ENCODE measurements at regions not wholly inside any gene's neighbourhood (a gene's known extent, or its start where the extent isn't known, plus 50 kb on each side); places are given as distances from the start of the nearest gene placed in this dataset.
"Not testable (repeated sequence)": the region's sequence is repeated elsewhere in the genome, so short reads cannot be mapped to it uniquely, and the experiment has no call there.

DNA sequence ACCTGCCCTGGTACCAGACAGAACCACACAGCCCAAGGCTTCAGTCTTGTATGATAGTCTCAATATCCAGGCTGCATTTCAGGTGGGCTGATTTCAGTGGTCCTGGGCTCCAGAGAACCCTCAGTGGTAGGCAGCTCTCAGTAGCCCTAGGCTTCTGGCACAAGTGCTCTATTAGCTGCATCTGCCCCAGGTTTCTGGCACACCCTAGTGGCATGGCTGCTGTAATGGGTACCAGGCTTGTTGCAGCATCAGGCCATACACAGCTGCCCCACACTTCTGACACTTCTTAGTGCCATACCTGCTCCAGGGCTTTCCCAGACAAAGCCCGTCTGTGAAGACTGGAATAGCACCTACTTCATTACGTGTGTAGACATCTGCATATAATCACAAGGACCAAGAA is 1062.2 kb upstream of the EPHA6 start:
- DNase-seq (ENCODE audit: low spot score), result no peak

DNA sequence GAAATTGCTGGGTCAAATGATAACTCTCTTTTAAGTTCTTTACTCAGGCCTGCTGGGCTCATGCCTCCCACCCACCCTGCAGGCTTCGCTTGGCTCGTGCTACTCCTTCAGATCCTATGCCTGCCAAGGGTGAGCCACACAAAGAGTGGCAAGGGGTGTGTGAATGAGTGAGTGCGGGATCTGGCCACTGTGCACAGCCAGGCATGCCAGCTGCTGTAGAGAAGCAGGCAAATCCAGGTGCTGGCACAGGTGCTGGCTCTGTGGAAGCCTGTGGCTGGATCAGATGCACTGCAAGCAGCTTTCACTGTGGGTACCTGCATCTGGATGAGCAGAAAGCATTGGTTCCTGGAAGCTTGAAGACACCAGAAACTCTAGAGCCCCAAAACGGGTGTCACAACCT is 1055.7 kb upstream of the EPHA6 start:
- DNase-seq (ENCODE audit: low spot score), result no peak

DNA sequence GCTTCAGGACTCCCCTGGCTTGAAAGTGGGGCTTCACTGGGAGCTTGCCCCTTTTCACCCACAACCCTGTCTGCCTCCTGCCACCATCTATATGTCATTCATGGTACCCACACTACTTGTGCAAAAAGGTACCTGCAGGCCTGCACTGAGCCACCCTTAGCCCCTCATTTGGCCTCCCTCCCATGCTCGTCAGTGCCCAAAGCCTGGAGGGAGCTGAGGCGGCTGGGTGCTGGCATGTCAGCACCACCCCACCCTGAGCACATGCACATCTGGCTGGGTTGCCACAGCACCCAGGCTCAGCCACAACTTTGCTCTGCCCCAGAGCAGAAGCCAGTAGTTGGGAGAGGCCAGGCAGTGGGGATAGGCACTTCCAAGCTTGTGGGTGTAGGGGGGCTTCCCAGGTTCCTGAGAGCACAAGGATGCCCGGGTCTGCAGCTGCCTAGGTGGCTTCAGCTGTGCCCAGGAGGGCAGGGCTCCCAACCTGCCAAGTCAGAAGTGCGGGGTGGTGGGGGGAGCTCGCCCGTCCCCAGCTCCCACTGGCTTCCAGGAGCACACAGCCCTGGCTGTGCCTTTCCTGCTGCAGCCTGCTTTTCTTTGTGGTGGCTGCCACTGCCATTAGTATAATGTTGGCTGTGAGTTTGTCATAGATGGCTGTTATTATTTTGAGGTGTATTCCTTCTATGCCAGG is 1054.6 kb upstream of the EPHA6 start:
- no peak for DNase-seq (ENCODE audit: low spot score)

DNA sequence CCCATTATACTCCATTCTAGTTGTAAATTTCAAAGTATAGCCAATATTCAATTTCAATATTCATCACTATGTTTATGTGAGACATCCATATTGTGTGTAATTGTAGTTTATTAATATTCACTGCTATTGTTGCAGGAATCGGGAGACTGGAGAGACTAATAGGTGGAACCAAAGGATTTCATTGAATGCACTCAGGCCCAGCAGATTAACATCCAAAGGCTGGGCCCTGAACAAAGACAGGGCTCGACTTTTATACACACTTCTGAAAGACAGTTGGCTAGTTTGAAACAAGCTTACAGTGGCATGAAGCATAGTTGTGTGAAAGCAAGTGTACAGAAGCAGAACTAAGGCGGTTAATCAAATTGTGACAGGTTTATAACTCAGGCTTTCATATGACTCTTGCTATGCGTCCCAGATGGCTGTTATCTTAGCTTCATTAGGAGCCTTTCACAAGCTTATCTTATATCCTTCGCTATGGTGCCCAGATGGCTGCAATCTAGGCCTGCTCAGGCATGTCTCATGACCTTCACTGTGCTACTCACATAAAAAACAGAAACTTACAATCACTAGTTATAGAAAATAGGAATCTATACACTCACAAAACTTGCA is 1038.8 kb upstream of the EPHA6 start:
- DNase-seq (ENCODE audit: low spot score), result no peak

DNA sequence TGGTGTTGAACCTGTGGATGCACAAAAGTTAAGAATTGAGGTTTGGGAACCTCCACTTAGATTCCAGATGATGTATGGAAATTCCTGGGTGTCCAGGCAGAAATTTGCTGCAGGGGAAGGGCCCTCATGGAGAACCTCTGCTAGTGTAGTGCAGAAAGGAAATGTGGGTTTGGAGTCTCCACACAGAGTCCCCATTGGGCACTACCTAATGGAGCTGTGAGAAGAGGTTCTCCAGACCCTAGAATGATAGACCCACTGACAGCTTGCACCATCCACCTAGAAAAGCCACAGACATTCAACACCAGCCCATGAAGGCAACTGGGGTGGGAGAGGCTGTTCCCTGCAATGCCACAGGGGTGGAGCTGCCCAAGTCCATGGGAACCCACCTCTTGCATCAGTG is 1032.8 kb upstream of the EPHA6 start:
- DNase-seq (ENCODE audit: low spot score), result no peak

DNA sequence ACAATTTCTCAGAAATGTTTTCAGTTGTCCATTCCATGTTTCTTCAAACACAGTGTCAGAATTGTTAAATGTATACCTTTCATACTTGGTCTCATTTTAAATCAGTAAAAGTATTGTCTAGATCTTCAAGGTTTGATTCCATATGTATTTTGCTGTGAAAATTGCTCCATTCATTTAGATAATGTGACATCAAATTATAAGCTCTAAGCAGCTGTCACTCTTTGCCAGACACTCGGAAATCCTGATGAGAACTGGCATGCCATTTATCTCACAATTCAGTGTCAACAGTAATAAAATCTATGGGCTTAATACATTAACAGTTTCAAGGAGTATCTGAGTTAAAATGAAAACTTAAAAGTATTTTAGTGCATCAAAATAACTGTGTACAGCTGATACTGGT is 1025.3 kb upstream of the EPHA6 start:
- DNase-seq (ENCODE audit: low spot score), result no peak

DNA sequence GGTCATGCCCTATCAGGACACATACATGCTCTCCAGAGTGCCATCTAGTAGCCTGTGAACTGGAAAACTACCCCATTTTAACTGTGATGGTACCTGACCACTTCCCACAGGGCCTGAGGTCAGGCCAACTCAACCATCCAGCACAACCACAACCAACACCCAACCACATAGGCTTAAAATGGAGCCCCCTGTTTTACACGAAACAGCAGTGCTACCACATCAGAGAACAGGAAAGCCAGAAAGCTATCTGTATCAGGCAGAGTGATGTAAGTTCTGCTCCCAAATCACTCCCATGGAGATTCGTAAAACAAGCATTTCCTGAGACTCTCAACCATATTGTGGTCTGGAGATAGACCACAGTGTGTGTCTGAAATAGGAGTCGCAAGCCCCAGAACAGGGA is 1017.3 kb upstream of the EPHA6 start:
- DNase-seq (ENCODE audit: low spot score), result no peak

DNA sequence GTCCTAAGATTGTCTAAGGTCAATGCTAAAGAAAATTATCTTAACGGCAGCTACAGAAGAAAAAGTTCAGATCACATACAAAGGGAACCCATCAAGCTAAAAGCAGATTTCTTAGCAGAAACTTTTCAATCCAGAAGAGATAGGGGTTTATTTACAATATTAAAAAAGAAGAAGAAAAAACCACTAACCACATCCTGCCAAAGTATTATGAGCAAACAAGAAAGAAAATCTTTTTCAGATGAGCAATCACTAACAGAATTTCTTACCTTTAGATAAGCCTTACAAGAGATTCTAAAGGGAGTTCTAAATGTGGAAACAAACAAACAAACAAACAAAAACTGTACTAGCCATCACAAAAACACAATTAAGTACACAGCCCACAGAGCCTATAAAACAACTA is 1015.8 kb upstream of the EPHA6 start:
- no peak for DNase-seq (ENCODE audit: low spot score)

DNA sequence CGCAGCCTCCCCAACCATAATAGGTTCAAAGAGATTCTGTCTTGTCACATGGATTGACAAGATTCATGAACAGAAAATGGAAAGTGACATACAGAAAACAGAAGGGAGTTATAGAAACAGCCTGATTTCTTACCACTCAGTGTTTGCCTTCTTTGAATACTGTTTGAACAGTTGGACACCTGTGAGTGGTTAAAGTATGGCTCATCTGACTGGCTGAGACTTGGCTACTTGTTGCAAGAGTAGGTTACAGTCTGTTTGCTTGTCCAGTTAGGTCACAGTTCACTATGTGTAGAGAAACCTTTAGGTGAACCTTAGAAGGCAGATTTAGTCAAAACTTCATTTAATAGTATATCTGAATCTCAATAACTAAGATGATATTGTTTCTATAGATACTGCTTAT is 1003.9 kb upstream of the EPHA6 start:
- DNase-seq (ENCODE audit: low spot score), result no peak

DNA sequence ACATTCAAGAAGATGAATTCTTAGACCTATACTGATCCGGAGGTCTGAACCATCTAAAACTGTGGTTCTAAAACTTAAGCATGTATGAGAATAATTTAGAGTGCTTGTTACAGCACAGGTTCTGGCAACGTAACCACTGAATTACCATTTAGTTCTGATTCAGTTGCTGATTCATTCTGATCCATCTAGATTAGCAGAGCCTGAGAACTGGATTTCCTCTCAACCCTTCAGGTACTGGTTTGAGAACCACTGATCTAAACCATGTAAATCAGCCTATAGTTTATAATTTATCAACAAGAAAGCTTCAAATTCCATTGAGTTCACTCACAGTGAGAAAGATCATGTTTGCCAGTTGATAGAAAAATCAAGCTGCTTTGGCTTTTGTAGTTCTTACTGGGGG is 1001.1 kb upstream of the EPHA6 start:
- no peak for DNase-seq (ENCODE audit: low spot score)

DNA sequence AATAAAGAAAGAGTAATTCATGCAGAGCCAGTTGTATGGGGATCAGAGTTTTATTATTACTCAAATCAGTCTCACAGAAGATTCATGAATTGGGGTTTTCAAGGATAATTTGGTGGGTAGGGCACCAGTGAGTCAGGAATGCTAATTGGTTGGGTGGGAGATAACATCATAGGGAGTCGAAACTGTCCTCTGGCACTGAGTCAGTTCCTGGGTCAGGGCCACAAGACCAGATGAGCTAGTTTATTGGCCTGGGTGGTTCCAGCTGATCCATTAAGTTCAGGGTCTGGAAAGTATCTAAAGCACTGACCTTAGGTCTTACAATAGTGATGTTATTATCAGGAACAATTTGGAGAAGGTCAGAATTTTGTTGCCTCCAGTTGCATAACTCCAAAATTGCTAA is 998.6 kb upstream of the EPHA6 start:
- DNase-seq (ENCODE audit: low spot score), result no peak

DNA sequence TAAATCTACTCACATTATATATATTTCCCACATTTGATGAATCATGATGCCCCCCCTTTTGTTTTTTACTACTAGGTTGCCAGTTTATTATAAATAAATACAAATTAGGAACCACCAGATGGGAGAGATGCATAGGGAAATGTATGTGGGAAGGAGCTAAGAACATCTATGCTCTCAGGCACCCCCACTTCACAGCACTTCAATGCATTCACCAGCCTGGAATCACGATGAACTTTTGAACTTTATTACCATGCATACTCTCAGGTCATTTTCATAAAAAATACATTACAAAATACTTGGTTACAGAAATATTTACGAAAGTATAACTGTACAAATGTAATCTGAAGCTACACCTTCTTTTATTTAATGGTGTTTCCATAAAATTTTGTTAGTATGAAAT is 988.0 kb upstream of the EPHA6 start:
- no peak for DNase-seq (ENCODE audit: low spot score)

DNA sequence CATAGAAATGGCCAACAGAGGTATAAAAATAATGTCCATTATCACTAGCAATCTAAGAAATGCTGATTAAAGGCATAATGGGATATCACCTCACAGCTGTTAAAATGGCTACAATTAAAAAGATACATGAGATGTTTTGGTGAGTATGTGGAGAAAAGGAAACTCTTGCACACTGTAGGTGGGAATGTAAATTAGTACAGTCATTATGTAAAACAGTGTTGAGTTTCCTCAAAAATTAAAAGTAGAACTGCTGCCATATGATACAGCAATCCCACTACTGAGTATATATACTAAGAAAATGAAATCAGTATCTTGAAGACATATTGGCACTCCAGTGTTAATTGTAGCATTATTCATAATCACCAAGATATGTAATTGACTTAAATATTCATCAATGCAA is 982.2 kb upstream of the EPHA6 start:
- no peak for DNase-seq (ENCODE audit: low spot score)

DNA sequence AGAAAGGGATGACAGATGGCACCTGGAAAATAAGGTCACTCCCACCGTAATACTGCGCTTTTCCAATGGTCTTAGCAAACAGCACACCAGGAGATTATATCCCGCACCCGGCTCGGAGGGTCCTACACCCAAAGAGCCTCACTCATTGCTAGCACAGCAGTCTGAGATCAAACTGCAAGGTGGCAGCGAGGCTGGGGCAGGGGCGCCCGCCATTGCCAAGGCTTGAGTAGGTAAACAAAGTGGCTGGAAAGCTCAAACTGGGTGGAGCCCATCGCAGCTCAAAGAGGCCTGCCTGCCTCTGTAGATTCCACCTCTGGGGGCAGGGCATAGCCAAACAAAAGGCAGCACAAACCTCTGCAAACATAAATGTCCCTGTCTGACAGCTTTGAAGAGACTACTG is 953.8 kb upstream of the EPHA6 start:
- DNase-seq (ENCODE audit: low spot score), result not testable (repeated sequence)

DNA sequence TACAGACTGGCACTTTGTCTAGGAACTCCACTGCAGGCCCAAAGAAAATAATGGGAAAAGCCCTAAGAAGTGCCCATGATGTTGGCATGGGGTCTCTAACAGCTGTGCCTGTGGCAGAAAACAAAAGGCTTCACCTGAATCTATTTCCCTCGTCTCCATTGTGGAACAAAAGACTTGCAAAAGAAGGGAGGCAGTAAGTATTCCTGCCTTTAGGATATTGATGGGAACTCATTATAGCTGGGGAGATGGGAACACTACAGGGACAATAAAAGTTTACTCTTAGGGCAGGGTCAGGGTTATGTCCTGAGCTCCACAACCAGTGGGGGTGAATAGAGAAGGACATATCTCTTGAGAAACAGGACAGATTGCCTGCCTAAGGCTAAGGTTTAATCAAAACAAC is 930.6 kb upstream of the EPHA6 start:
- no peak for DNase-seq (ENCODE audit: low spot score)

DNA sequence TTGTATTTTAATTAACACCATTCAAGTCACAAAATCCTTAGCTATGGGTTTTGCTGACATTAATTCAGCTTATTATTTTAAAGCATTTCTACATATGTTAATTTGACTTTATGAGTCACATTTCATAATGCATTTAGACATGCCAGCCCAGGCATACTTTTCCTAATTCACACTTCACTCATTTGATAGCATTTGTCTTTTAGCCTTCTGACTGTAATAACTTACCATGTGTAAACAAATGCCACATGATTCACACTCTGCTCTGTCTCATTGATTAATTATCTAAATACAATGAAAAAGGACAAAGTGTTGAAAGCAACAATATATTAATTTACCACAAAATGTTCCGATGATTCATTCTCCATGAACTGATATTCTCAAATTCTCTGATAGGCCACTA is 927.8 kb upstream of the EPHA6 start:
- no peak for DNase-seq (ENCODE audit: low spot score)

DNA sequence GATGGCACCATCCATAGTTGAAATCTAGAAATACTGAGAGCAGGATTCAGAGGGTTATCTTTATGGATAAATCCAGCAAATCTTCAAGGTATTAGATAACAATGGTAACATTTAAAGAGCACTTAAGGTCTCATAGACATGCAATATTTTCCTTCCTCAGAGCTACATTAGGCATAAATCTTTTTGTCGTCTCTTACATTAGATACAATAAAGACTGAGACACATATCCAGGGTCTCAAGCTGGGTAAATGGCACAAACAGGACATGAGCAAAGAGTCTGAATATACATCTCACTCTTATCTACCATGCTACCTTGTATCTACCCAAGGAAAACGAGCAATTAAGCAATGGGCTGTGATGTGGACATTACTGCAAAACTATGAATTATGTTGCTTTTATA is 927.3 kb upstream of the EPHA6 start:
- DNase-seq (ENCODE audit: low spot score), result no peak

DNA sequence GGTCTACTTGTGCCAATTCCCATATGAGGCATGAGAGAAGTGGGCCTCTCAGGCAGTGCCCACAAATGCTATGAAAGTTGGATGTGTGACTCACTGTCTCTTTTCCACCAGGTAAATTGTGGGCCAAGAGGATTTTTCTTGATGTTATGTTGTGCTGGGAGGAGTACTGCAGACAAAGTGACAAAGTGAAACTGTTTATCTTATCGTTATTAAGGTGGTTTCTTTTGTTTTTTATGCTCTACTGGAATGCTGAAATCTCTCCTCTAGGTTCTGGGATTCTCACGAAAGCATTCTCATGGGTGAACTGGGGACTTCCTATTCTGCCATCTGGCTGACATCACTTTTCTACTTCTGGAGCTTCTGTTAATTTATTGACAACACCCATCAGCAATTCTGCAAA is 919.6 kb upstream of the EPHA6 start:
- no peak for DNase-seq (ENCODE audit: low spot score)

DNA sequence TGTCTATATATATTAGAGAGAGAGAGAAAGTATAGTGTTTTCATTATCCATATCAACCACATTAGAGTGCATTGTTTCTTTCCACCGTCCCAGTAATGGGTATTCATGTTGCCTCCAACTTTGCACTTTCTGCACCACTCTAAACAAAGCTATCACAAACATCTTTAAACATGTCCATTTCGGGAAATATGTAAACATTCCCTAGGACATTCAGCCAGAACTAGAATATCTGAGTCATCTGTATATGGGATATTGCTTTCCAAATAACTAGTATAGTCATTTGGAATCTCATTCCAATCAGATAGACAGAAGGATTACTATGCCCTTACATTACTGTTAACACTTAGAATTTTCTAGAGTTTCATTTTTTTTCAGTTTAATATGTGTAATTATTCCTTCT is 914.9 kb upstream of the EPHA6 start:
- no peak for DNase-seq (ENCODE audit: low spot score)

DNA sequence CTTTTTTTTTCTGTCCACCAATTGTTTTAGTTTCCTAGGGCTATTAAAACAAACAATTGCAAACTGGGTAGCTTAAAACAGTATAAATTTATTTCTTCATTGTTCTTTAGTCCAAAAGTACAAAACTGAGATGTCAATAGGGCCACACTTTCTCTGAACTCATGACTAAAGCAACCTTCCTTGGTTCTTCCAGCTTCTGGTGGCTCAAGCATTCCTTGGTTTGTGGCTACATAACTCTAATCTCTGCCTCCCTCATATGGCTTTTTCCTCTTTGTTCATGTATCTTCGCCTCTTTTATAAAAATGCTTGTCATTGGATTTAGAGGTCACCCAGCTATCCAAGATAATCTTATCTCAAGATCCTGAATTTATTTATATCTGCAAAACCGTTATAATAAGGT is 914.5 kb upstream of the EPHA6 start:
- no peak for DNase-seq (ENCODE audit: low spot score)

DNA sequence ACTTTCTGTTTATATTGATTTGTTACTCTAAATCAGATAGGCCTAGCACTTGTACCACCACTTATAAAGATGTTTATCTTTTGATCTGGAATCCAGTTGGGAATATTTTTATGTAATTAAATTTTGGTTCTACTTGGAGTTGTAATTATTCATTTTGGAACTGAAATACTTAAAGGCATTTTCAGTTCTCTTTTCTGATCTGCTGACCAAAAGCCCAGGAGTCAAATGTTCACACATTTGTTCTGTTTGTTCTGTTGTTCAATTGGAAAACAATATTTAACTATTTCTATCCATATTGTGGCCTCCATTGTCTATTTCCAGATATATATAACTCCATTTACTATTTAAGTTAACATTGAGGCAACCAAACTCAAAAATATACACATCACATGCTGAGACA is 912.4 kb upstream of the EPHA6 start:
- no peak for DNase-seq (ENCODE audit: low spot score)

DNA sequence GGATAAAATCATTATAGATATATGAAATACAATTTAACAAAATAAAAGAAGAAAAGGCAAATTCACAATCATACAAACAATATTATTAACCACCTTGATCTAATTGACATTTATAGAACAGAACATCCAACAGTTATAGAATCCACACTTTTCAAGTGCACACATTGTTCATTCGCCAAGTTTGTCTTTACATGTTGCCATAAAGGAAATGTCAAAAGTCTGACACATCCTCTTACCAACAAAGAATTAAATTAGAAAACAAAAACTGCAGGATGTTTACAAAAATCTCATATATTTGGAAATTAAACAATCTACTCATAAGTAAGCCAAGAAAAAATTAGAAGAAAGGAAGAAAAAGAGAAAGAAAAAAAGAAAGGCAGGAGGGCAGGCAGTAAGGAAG is 909.2 kb upstream of the EPHA6 start:
- no peak for DNase-seq (ENCODE audit: low spot score)

DNA sequence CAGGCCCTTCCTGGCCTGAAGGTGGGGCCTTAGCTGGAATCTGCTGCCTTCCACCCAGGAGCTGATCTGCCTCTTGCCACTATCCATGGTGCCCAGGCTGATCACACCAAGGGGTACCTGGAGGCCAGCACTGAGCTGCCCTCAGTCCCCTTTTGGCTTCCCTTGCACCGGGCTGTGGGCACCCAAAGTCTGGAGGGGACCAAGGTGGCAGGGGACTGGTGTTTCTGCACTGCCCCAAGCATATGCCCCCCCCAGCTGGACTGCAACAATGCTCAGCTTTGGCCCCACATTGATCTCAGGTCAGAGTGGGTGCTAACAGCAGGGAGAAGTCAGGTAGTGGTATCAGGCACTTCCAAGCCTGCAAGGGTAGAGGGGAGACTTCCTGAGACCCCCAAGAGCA is 902.6 kb upstream of the EPHA6 start:
- DNase-seq (ENCODE audit: low spot score), result no peak

DNA sequence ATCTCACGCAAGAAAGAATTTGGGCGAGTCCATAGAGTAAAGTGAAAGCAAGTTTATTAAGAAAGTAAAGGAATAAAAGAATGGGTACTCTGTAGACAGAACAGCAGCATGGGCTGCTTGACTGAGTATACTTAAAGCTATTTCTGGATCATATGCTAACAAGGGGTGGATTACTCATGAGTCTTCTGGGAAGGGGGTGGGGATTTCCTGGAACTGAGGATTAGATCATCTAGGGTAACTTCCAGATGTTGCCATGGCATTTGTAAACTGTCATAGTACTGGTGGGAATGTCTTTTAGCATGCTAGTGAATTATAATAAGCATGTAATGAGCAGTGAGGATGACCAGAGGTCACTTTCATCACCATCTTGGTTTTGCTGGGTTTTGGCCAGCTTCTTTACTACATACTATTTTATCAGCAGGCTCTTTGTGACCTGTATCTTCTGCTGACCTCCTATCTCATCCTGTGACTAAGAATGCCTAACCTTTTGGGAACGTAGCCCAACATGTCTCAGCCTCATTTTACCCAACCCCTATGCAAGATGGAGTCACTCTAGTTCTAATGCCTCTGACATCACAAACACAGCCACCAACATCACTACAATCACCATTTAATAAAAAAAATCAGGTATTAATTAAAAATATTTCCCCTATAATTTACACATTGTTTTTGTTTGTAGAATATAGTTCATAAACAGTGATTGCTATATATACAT is 890.7 kb upstream of the EPHA6 start:
- DNase-seq (ENCODE audit: low spot score), result peak; percentile 58

Data from ureter (tissue), 1 donor.